ENCODE measurements at regions not wholly inside any gene's neighbourhood (a gene's known extent, or its start where the extent isn't known, plus 50 kb on each side); places are given as distances from the start of the nearest gene placed in this dataset.
A peak's percentile ranks its signal among the peaks of the same experiment; 100 is the strongest.

GRCh38 chr2:42960842-42961180 lies 168.4 kb upstream of the HAAO start:
- DNase-seq, result peak; percentile 42
- H3K4me3 ChIP-seq, result no peak overlapping the region
- peaks cover 37% of the 10 kb centered on the region for H3F3A ChIP-seq (ENCODE audit: insufficient read depth)
- no peaks in the 10 kb centered on the region for H3K36me3 ChIP-seq (ENCODE audit: low read depth)
- 65 to 71% methylated on average over 6 of the region's 6 CpGs for WGBS, 2 experiments (ENCODE audit: low coverage in 1 of 2, low lambda C conversion rate in 2 of 2, missing lambda C conversion rate in 2 of 2)
- H3K27me3 ChIP-seq (replicated peaks; ENCODE audit: insufficient read depth), result no peaks in the 10 kb centered on the region
- H2AFZ ChIP-seq, result 0 out of 2 replicates have a peak overlapping the region, but pooled peaks have one; percentile 29
- H3K9me2 ChIP-seq (ENCODE audit: insufficient read depth), result no peaks in the 10 kb centered on the region
- in situ Hi-C loops (cut with MboI), result no loop called here
- H3K27ac ChIP-seq, result no peak overlapping the region
- H3K4me1 ChIP-seq (ENCODE audit: insufficient read depth), result peaks cover 64% of the 10 kb centered on the region
- no peaks in the 10 kb centered on the region for H4K20me1 ChIP-seq (ENCODE audit: insufficient read depth)
- no peaks in the 10 kb centered on the region for H3K9me3 ChIP-seq (ENCODE audit: low read depth)
- no peak overlapping the region for H3K9ac ChIP-seq
- H3K4me2 ChIP-seq (ENCODE audit: unreplicated experiment), result no peak overlapping the region
- TF ChIP-seq EZH2 (IDR thresholded peaks at IDR 0.05; ENCODE audit: insufficient read depth, poor library complexity, severe bottlenecking) (no peak), EZH2phosphoT487 (IDR thresholded peaks at IDR 0.05; ENCODE audit: insufficient read depth, low read depth) (no peak)
- no peaks in the 10 kb centered on the region for H3K79me2 ChIP-seq (ENCODE audit: insufficient read depth)

- in situ Hi-C loops (cut with MboI), result no loop called here
- Histone ChIP-seq H3K36me3 (ENCODE audit: low read depth) (no peaks in the 10 kb centered on the region), H4K20me1 (ENCODE audit: insufficient read depth) (no peaks in the 10 kb centered on the region), H3K4me1 (ENCODE audit: insufficient read depth) (peaks cover 58% of the 10 kb centered on the region), H3K27ac (peak overlapping the region; percentile 68), H3K9ac (peak overlapping the region; percentile 21; the same call in 1 of the 2 replicates), H3K79me2 (ENCODE audit: insufficient read depth) (no peaks in the 10 kb centered on the region), H3K27me3 (replicated peaks; ENCODE audit: insufficient read depth) (no peaks in the 10 kb centered on the region), H2AFZ (peak overlapping the region; percentile 51; the same call in 1 of the 2 replicates), H3K4me3 (no peak overlapping the region), H3K9me3 (ENCODE audit: low read depth) (no peaks in the 10 kb centered on the region), H3F3A (ENCODE audit: insufficient read depth) (peaks cover 31% of the 10 kb centered on the region), H3K9me2 (ENCODE audit: insufficient read depth) (no peaks in the 10 kb centered on the region), H3K4me2 (ENCODE audit: unreplicated experiment) (peak overlapping the region; percentile 17)
- TF ChIP-seq EZH2phosphoT487 (IDR thresholded peaks at IDR 0.05; ENCODE audit: insufficient read depth, low read depth), result no peak
- no peak for TF ChIP-seq EZH2 (IDR thresholded peaks at IDR 0.05; ENCODE audit: insufficient read depth, poor library complexity, severe bottlenecking)
- DNase-seq, result no peak
- WGBS, 2 experiments (ENCODE audit: low coverage in 1 of 2, low lambda C conversion rate in 2 of 2, missing lambda C conversion rate in 2 of 2), result 55 to 57% methylated on average over 10 of the region's 10 CpGs
Observed at GRCh38 chr2:42960002-42960841, 167.8 kb upstream of the HAAO start.

- TF ChIP-seq EZH2 (IDR thresholded peaks at IDR 0.05; ENCODE audit: insufficient read depth, poor library complexity, severe bottlenecking) (no peak), EZH2phosphoT487 (IDR thresholded peaks at IDR 0.05; ENCODE audit: insufficient read depth, low read depth) (no peak)
- Histone ChIP-seq H3K27me3 (replicated peaks; ENCODE audit: insufficient read depth) (no peaks in the 10 kb centered on the region), H3K36me3 (ENCODE audit: low read depth) (no peaks in the 10 kb centered on the region), H3K9me3 (ENCODE audit: low read depth) (no peaks in the 10 kb centered on the region), H3K9ac (peak overlapping the region; percentile 21; the same call in 1 of the 2 replicates), H3K4me2 (ENCODE audit: unreplicated experiment) (peak overlapping the region; percentile 17), H3K4me1 (ENCODE audit: insufficient read depth) (peaks cover 54% of the 10 kb centered on the region), H3K4me3 (no peak overlapping the region), H3K9me2 (ENCODE audit: insufficient read depth) (no peaks in the 10 kb centered on the region), H3K27ac (peak overlapping the region; percentile 68), H3K79me2 (ENCODE audit: insufficient read depth) (no peaks in the 10 kb centered on the region), H2AFZ (peak overlapping the region; percentile 51), H4K20me1 (ENCODE audit: insufficient read depth) (no peaks in the 10 kb centered on the region), H3F3A (ENCODE audit: insufficient read depth) (peaks cover 25% of the 10 kb centered on the region)
- in situ Hi-C loops (cut with MboI), result loop anchor here (10.0 kb wide), 1 partner anchor 525 kb away; no protein-coding TSS in a partner anchor
- DNase-seq, result peak; percentile 70
- 31 to 38% methylated on average over 8 of the region's 8 CpGs for WGBS, 2 experiments (ENCODE audit: low coverage in 1 of 2, low lambda C conversion rate in 2 of 2, missing lambda C conversion rate in 2 of 2)
Observed at GRCh38 chr2:42959234-42960001, 167.0 kb upstream of the HAAO start.

- H2AFZ ChIP-seq, result 0 out of 2 replicates have a peak overlapping the region, but pooled peaks have one; percentile 51
- H3F3A ChIP-seq (ENCODE audit: insufficient read depth), result peaks cover 25% of the 10 kb centered on the region
- no peaks in the 10 kb centered on the region for H3K27me3 ChIP-seq (replicated peaks; ENCODE audit: insufficient read depth)
- TF ChIP-seq EZH2 (IDR thresholded peaks at IDR 0.05; ENCODE audit: insufficient read depth, poor library complexity, severe bottlenecking) (no peak), EZH2phosphoT487 (IDR thresholded peaks at IDR 0.05; ENCODE audit: insufficient read depth, low read depth) (no peak)
- no peaks in the 10 kb centered on the region for H3K79me2 ChIP-seq (ENCODE audit: insufficient read depth)
- no peak overlapping the region for H3K4me3 ChIP-seq
- DNase-seq, result no peak
- H3K9ac ChIP-seq, result peak overlapping the region; percentile 21; the same call in 1 of the 2 replicates
- in situ Hi-C loops (cut with MboI), result loop anchor here (10.0 kb wide), 1 partner anchor 526 kb away; no protein-coding TSS in a partner anchor
- 79 to 90% methylated on average over 9 to 10 of the region's 10 CpGs for WGBS, 2 experiments (ENCODE audit: low coverage in 1 of 2, low lambda C conversion rate in 2 of 2, missing lambda C conversion rate in 2 of 2)
- H3K4me2 ChIP-seq (ENCODE audit: unreplicated experiment), result no peak overlapping the region
- peaks cover 53% of the 10 kb centered on the region for H3K4me1 ChIP-seq (ENCODE audit: insufficient read depth)
- H3K9me3 ChIP-seq (ENCODE audit: low read depth), result no peaks in the 10 kb centered on the region
- H3K36me3 ChIP-seq (ENCODE audit: low read depth), result no peaks in the 10 kb centered on the region
- peak overlapping the region; percentile 68 for H3K27ac ChIP-seq
- H4K20me1 ChIP-seq (ENCODE audit: insufficient read depth), result no peaks in the 10 kb centered on the region
- H3K9me2 ChIP-seq (ENCODE audit: insufficient read depth), result no peaks in the 10 kb centered on the region
Observed at GRCh38 chr2:42958741-42959233, 166.4 kb upstream of the HAAO start.
